H9 (cell line): ENCODE measurements at regions not wholly inside any gene's neighbourhood (a gene's known extent, or its start where the extent isn't known, plus 50 kb on each side); places are given as distances from the start of the nearest gene placed in this dataset.

Experiments
- DNase-seq: peaks from one replicate; pipeline ENCODE4 v3.0.0-alpha.2; 2017
- H2AFZ ChIP-seq: one replicate; pipeline ENCODE4 v1.6.1; 2013; ENCODE audit warnings: mild to moderate bottlenecking, low read length, control low read depth, moderate library complexity
- H2AK5ac ChIP-seq: 2 replicates; pipeline ENCODE4 v1.6.1; 2013; ENCODE audit warnings: low read length, control low read depth, mixed read lengths; ENCODE audit not compliant: insufficient read length
- H2BK120ac ChIP-seq: one replicate; pipeline ENCODE4 v1.6.1; 2013; ENCODE audit warnings: low read depth, mild to moderate bottlenecking, low read length, control low read depth, inconsistent platforms; ENCODE audit not compliant: poor library complexity, severe bottlenecking
- H2BK12ac ChIP-seq: 2 replicates; pipeline ENCODE4 v1.6.1; 2013; ENCODE audit warnings: low read length, control low read depth, mixed read lengths, low read depth; ENCODE audit not compliant: insufficient read length
- H2BK15ac ChIP-seq: 2 replicates; pipeline ENCODE4 v1.6.1; 2013; ENCODE audit warnings: low read depth, low read length, control low read depth
- H2BK20ac ChIP-seq: one replicate; pipeline ENCODE4 v1.6.1; 2013; ENCODE audit warnings: low read depth, mild to moderate bottlenecking, low read length, control low read depth, inconsistent platforms; ENCODE audit not compliant: poor library complexity, severe bottlenecking
- H2BK5ac ChIP-seq: 2 replicates; pipeline ENCODE4 v1.6.1; 2013; ENCODE audit warnings: low read length, control low read depth, mixed read lengths; ENCODE audit not compliant: insufficient read length
- H3K14ac ChIP-seq: 2 replicates; pipeline ENCODE4 v1.6.1; 2013; ENCODE audit warnings: low read length, control low read depth; ENCODE audit not compliant: insufficient read depth
- H3K18ac ChIP-seq: 2 replicates; pipeline ENCODE4 v1.6.1; 2013; ENCODE audit warnings: low read depth, mild to moderate bottlenecking, mixed read lengths, low read length, control low read depth; ENCODE audit not compliant: insufficient read length
- H3K23ac ChIP-seq: 2 replicates; pipeline ENCODE4 v1.6.1; 2013; ENCODE audit warnings: low read length, control low read depth, mixed read lengths, low read depth; ENCODE audit not compliant: insufficient read length
- H3K23me2 ChIP-seq: 2 replicates; pipeline ENCODE4 v1.6.1; 2013; ENCODE audit warnings: low read depth, mild to moderate bottlenecking, mixed read lengths, low read length, control low read depth; ENCODE audit not compliant: insufficient read length, poor library complexity, severe bottlenecking
- H3K27ac ChIP-seq: 2 replicates; pipeline ENCODE4 v1.5.1; 2013; ENCODE audit warnings: low read length, control low read depth, mixed read lengths, low read depth; ENCODE audit not compliant: insufficient read length
- H3K27me3 ChIP-seq: 2 replicates; pipeline ENCODE4 v1.6.1; 2013; ENCODE audit warnings: low read length, control low read depth, inconsistent platforms; ENCODE audit not compliant: insufficient read depth
- H3K4ac ChIP-seq: 2 replicates; pipeline ENCODE4 v1.6.1; 2013; ENCODE audit warnings: low read depth, mild to moderate bottlenecking, control low read depth, inconsistent platforms, low read length, moderate library complexity
- H3K4me1 ChIP-seq: 2 replicates; pipeline ENCODE4 v1.6.1; 2013; ENCODE audit warnings: low read length, control low read depth, inconsistent platforms; ENCODE audit not compliant: insufficient read depth
- H3K4me2 ChIP-seq: 2 replicates; pipeline ENCODE4 v1.6.1; 2013; ENCODE audit warnings: low read length, control low read depth, mixed read lengths; ENCODE audit not compliant: insufficient read length, insufficient read depth
- H3K56ac ChIP-seq: 2 replicates; pipeline ENCODE4 v1.6.1; 2013; ENCODE audit warnings: low read depth, mild to moderate bottlenecking, mixed read lengths, low read length, control low read depth; ENCODE audit not compliant: insufficient read length
- H3K79me1 ChIP-seq: 2 replicates; pipeline ENCODE4 v1.6.1; 2013; ENCODE audit warnings: low read depth, mild to moderate bottlenecking, moderate library complexity, low read length, control low read depth, inconsistent platforms; ENCODE audit not compliant: insufficient read depth, poor library complexity, severe bottlenecking
- H3K79me2 ChIP-seq: 2 replicates; pipeline ENCODE4 v1.6.1; 2013; ENCODE audit warnings: low read length, control low read depth, inconsistent platforms; ENCODE audit not compliant: insufficient read depth
- H3K9ac ChIP-seq: 2 replicates; pipeline ENCODE4 v1.6.1; 2013; ENCODE audit warnings: low read length, control low read depth, mixed read lengths; ENCODE audit not compliant: insufficient read length; ENCODE audit errors: extremely low read depth
- H3K9me3 ChIP-seq: one replicate; pipeline ENCODE4 v1.6.1; 2013; ENCODE audit warnings: low read depth, low read length, inconsistent platforms; ENCODE audit not compliant: control insufficient read depth
- H3T11ph ChIP-seq: one replicate; pipeline ENCODE4 v1.6.1; 2013; ENCODE audit warnings: mild to moderate bottlenecking, low read length, control low read depth, inconsistent platforms
- H4K20me1 ChIP-seq: one replicate; pipeline ENCODE4 v1.6.1; 2013; ENCODE audit not compliant: control insufficient read depth, insufficient read length, insufficient read depth
- H4K5ac ChIP-seq: 2 replicates; pipeline ENCODE4 v1.6.1; 2013; ENCODE audit warnings: low read depth, mild to moderate bottlenecking, mixed read lengths, low read length, control low read depth; ENCODE audit not compliant: insufficient read length
- H4K8ac ChIP-seq: replicated peaks from 2 replicates; pipeline ENCODE4 v1.6.1; 2013; ENCODE audit warnings: low read length, control low read depth, mixed read lengths, low read depth; ENCODE audit not compliant: insufficient read length
- H4K91ac ChIP-seq: 2 replicates; pipeline ENCODE4 v1.6.1; 2013; ENCODE audit warnings: low read depth, mild to moderate bottlenecking, moderate library complexity, mixed read lengths, low read length, control low read depth; ENCODE audit not compliant: insufficient read length
- H3K27ac Mint-ChIP-seq, 3 experiments: 2 replicates in 2 of 3; 3 replicates in 1 of 3; pipeline ENCODE4 v1.8.0; 2020 to 2021; ENCODE audit warnings: mixed read lengths in 3 of 3, mild to moderate bottlenecking in 1 of 3, moderate library complexity in 1 of 3
- H3K27me3 Mint-ChIP-seq: 2 replicates; pipeline ENCODE4 v1.8.0; 2021; ENCODE audit warnings: low read depth, mild to moderate bottlenecking, moderate library complexity, mixed read lengths
- H3K36me3 Mint-ChIP-seq, 3 experiments: 2 replicates in 2 of 3; 3 replicates in 1 of 3; pipeline ENCODE4 v1.8.0; 2020 to 2021; ENCODE audit warnings: low read depth in 3 of 3, mixed read lengths in 3 of 3; ENCODE audit not compliant: insufficient read depth in 1 of 3
- H3K4me1 Mint-ChIP-seq, 2 experiments: 2 replicates each; pipeline ENCODE4 v1.8.0; 2020; ENCODE audit warnings: mixed read lengths in 2 of 2
- H3K4me3 Mint-ChIP-seq, 2 experiments: 2 replicates in 1 of 2; 3 replicates in 1 of 2; pipeline ENCODE4 v1.8.0; 2020 to 2021; ENCODE audit warnings: mild to moderate bottlenecking in 2 of 2, mixed read lengths in 2 of 2, moderate library complexity in 1 of 2
- H3K9me3 Mint-ChIP-seq, 2 experiments: 2 replicates in 1 of 2; 3 replicates in 1 of 2; pipeline ENCODE4 v1.8.0; 2020; ENCODE audit warnings: mild to moderate bottlenecking in 2 of 2, mixed read lengths in 2 of 2, moderate library complexity in 1 of 2
- CTCF ChIP-seq: fragments of 200-600 bp; sonication (generic); conservative IDR thresholded peaks from 3 replicates; pipeline ENCODE4 v1.8.0; 2021; ENCODE audit warnings: antibody characterized with exemption, mild to moderate bottlenecking
- WGBS: extraction: QIAGEN DNeasy Blood & Tissue Kit; methylation state at CpG from one replicate; pipeline ENCODE4 v1.1.7; 2013; ENCODE audit warnings: missing lambda C conversion rate, low lambda C conversion rate, mixed read lengths; ENCODE audit not compliant: insufficient read length; ENCODE audit errors: extremely low coverage; 5-methylcytosine and 5-hydroxymethylcytosine counted together

- Histone ChIP-seq H3K27me3 (no peaks in the 10 kb centered on the region), H3K18ac (no peak overlapping the region), H2AFZ (no peak overlapping the region), H3K56ac (no peak overlapping the region), H3K9me3 (no peaks in the 10 kb centered on the region), H3K79me2 (no peaks in the 10 kb centered on the region), H4K20me1 (no peaks in the 10 kb centered on the region), H2BK20ac (no peak overlapping the region), H3K14ac (no peak overlapping the region), H3K23me2 (no peaks in the 10 kb centered on the region), H2BK12ac (no peak overlapping the region), H2BK5ac (no peak overlapping the region), H2BK120ac (no peak overlapping the region), H3K27ac (no peak overlapping the region), H3K9ac (no peak overlapping the region), H4K5ac (no peak overlapping the region), H3K4me2 (no peak overlapping the region), H4K8ac (no peak overlapping the region), H3K4ac (no peak overlapping the region), H3T11ph (no peak overlapping the region), H2AK5ac (no peak overlapping the region), H3K79me1 (no peaks in the 10 kb centered on the region), H4K91ac (no peak overlapping the region), H2BK15ac (no peak overlapping the region), H3K23ac (no peak overlapping the region), H3K4me1 (no peaks in the 10 kb centered on the region)
- no peak for DNase-seq
- WGBS = no CpG with 5 or more reads among the region's 1 CpG
- peaks cover 12 to 22% of the 10 kb centered on the region in 2 experiments for H3K9me3 Mint-ChIP-seq
- no peaks in the 10 kb centered on the region; the same call in 1 of the 2 replicates for H3K27me3 Mint-ChIP-seq
- no peak overlapping the region for H3K27ac Mint-ChIP-seq
- TF ChIP-seq CTCF = no peak
- no peaks in the 10 kb centered on the region for H3K4me1 Mint-ChIP-seq
- peaks cover 0 to 19% (median 10%) of the 10 kb centered on the region in 3 experiments; a peak in 5 of 7 replicates for H3K36me3 Mint-ChIP-seq
- H3K4me3 Mint-ChIP-seq = no peak overlapping the region
These were observed 375.9 kb upstream of the EYS start for GRCh38 chr6:66082914-66083313.
